ENCODE measurements at regions not wholly inside any gene's neighbourhood (a gene's known extent, or its start where the extent isn't known, plus 50 kb on each side); places are given as distances from the start of the nearest gene placed in this dataset.

- TF ChIP-seq ZNF564 (CRISPR knock-in tag; IDR thresholded peaks at IDR 0.05) = peak; percentile 79; the same call in 1 of the 2 replicates
- TF ChIP-seq ZFX (CRISPR knock-in tag; IDR thresholded peaks at IDR 0.05; ENCODE audit: low read depth) = peak; percentile 67
- peak; percentile 47 for TF ChIP-seq POGK (CRISPR knock-in tag; conservative IDR thresholded peaks at IDR 0.05)
- no peak for TF ChIP-seq ARNT (IDR thresholded peaks at IDR 0.05)
- peak; percentile 49 for TF ChIP-seq KAT8 (CRISPR knock-in tag; IDR thresholded peaks at IDR 0.05)
- TF ChIP-seq KLF12 (CRISPR knock-in tag; IDR thresholded peaks at IDR 0.05; ENCODE audit: borderline replicate concordance) = 0 out of 2 replicates have a peak, but pooled peaks have one; percentile 15
- peak; percentile 78; the same call in 1 of the 2 replicates for TF ChIP-seq ZNF281 (CRISPR knock-in tag; IDR thresholded peaks at IDR 0.05; ENCODE audit: borderline replicate concordance)
- TF ChIP-seq, protein P1, sequence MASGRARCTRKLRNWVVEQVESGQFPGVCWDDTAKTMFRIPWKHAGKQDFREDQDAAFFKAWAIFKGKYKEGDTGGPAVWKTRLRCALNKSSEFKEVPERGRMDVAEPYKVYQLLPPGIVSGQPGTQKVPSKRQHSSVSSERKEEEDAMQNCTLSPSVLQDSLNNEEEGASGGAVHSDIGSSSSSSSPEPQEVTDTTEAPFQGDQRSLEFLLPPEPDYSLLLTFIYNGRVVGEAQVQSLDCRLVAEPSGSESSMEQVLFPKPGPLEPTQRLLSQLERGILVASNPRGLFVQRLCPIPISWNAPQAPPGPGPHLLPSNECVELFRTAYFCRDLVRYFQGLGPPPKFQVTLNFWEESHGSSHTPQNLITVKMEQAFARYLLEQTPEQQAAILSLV (CRISPR knock-in tag; IDR thresholded peaks at IDR 0.05; ENCODE audit: borderline replicate concordance) = 0 out of 2 replicates have a peak, but pooled peaks have one; percentile 75
- TF ChIP-seq TAF1 (CRISPR knock-in tag; IDR thresholded peaks at IDR 0.05) = peak; percentile 72
- peak; percentile 75; the same call in 1 of the 2 replicates for TF ChIP-seq ZBTB4 (CRISPR knock-in tag; IDR thresholded peaks at IDR 0.05; ENCODE audit: borderline replicate concordance)
- TF ChIP-seq MIER3 (CRISPR knock-in tag; IDR thresholded peaks at IDR 0.05; ENCODE audit: borderline replicate concordance) = 0 out of 2 replicates have a peak, but pooled peaks have one; percentile 65
- TF ChIP-seq, protein P2, sequence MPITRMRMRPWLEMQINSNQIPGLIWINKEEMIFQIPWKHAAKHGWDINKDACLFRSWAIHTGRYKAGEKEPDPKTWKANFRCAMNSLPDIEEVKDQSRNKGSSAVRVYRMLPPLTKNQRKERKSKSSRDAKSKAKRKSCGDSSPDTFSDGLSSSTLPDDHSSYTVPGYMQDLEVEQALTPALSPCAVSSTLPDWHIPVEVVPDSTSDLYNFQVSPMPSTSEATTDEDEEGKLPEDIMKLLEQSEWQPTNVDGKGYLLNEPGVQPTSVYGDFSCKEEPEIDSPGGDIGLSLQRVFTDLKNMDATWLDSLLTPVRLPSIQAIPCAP (CRISPR knock-in tag; IDR thresholded peaks at IDR 0.05; ENCODE audit: low read depth) = no peak
- TF ChIP-seq ZNF784 (CRISPR knock-in tag; IDR thresholded peaks at IDR 0.05; ENCODE audit: borderline replicate concordance) = peak; percentile 60; the same call in 1 of the 2 replicates
- peak; percentile 89 for TF ChIP-seq ZSCAN29 (CRISPR knock-in tag; conservative IDR thresholded peaks at IDR 0.05)
- TF ChIP-seq NKX3-1 (CRISPR knock-in tag; IDR thresholded peaks at IDR 0.05) = peak; percentile 15; the same call in 1 of the 2 replicates
- 0 out of 2 replicates have a peak, but pooled peaks have one; percentile 30 for TF ChIP-seq U2AF2 (IDR thresholded peaks at IDR 0.05; ENCODE audit: low read depth, low read length)
- TF ChIP-seq MTF1 (CRISPR knock-in tag; IDR thresholded peaks at IDR 0.05) = peak; percentile 99
- TF ChIP-seq FOXK1 (CRISPR knock-in tag; IDR thresholded peaks at IDR 0.05; ENCODE audit: borderline replicate concordance, low read depth) = peak; percentile 83; the same call in 1 of the 2 replicates
Measured at GRCh38 chr1:234960722-234961455, 167.7 kb downstream of the TOMM20 start (continued).
